ENCODE measurements at regions not wholly inside any gene's neighbourhood (a gene's known extent, or its start where the extent isn't known, plus 50 kb on each side); places are given as distances from the start of the nearest gene placed in this dataset.

DNA sequence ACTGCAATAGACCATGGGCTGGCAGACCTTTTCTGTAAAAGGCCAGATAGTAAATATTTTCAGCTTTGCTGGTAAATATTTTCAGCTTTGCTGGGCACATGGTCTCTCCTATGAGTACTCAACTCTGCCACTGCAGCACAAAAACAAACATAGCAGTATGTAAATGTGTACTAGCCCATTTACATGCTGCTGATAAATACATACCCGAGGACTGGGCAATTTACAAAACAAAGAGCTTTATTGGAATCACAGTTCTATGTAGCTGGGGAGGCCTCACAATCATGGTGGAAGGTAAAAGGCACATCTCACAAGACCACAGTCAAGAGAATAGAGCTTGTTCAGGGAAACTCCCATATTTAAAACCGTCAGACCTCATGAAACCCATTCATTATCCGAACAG, 793.0 kb downstream of the EDEM1 start:
- TF ChIP-seq, protein P1, sequence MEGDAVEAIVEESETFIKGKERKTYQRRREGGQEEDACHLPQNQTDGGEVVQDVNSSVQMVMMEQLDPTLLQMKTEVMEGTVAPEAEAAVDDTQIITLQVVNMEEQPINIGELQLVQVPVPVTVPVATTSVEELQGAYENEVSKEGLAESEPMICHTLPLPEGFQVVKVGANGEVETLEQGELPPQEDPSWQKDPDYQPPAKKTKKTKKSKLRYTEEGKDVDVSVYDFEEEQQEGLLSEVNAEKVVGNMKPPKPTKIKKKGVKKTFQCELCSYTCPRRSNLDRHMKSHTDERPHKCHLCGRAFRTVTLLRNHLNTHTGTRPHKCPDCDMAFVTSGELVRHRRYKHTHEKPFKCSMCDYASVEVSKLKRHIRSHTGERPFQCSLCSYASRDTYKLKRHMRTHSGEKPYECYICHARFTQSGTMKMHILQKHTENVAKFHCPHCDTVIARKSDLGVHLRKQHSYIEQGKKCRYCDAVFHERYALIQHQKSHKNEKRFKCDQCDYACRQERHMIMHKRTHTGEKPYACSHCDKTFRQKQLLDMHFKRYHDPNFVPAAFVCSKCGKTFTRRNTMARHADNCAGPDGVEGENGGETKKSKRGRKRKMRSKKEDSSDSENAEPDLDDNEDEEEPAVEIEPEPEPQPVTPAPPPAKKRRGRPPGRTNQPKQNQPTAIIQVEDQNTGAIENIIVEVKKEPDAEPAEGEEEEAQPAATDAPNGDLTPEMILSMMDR (IDR thresholded peaks at IDR 0.05) = no peak
- TF ChIP-seq POLR2A (IDR thresholded peaks at IDR 0.05) = no peak
